Vagina (tissue), 2 donors: ENCODE measurements at regions not wholly inside any gene's neighbourhood (a gene's known extent, or its start where the extent isn't known, plus 50 kb on each side); places are given as distances from the start of the nearest gene placed in this dataset.

Source experiments
- DNase-seq, 2 donors: peaks; one replicate each; pipeline ENCODE4 v3.0.0-alpha.2; 2017; ENCODE audit errors: extremely low spot score in 2 of 2
- H3K27ac ChIP-seq: fragments of 200-600 bp; sonication (generic); one replicate; pipeline ENCODE4 v1.5.1; 2019
- H3K27me3 ChIP-seq: fragments of 200-600 bp; sonication (generic); one replicate; pipeline ENCODE4 v1.5.1; 2019
- H3K36me3 ChIP-seq, 2 donors: fragments of 200-600 bp; sonication (generic); one replicate each; pipeline ENCODE4 v1.5.1; 2017 to 2019
- H3K4me1 ChIP-seq: fragments of 200-600 bp; sonication (generic); one replicate; pipeline ENCODE4 v1.5.1; 2019
- H3K4me3 ChIP-seq, 2 donors: fragments of 200-600 bp; sonication (generic); 1 replicate in 1 of 2; 2 replicates in 1 of 2; pipeline ENCODE4 v1.5.1; 2016 to 2019
- H3K9me3 ChIP-seq: fragments of 200-600 bp; sonication (generic); one replicate; pipeline ENCODE4 v1.5.1; 2019
- CTCF ChIP-seq, 3 experiments: fragments of 450-650 bp in 2 of 3; fragments of 200-600 bp in 1 of 3; sonication (generic) in 1 of 3; IDR thresholded peaks; one replicate each; pipeline ENCODE4 v1.5.1; 2017 to 2019; ENCODE audit warnings: antibody characterized with exemption in 3 of 3, mild to moderate bottlenecking in 2 of 3, moderate library complexity in 2 of 3
- POLR2A ChIP-seq, 2 donors: fragments of 450-650 bp; IDR thresholded peaks; one replicate each; pipeline ENCODE4 v1.6.1; 2017; ENCODE audit warnings: antibody characterized with exemption in 2 of 2, mild to moderate bottlenecking in 2 of 2, moderate library complexity in 2 of 2
- POLR2AphosphoS5 ChIP-seq, 2 donors: sonication (generic); formaldehyde crosslinking; IDR thresholded peaks; one replicate each; pipeline ENCODE4 v1.9.0; 2017; ENCODE audit warnings: antibody characterized with exemption in 2 of 2, mild to moderate bottlenecking in 2 of 2, low read depth in 1 of 2; ENCODE audit not compliant: insufficient read depth in 1 of 2
- intact Hi-C: fragments of 100-400 bp; cut with DNase I; formaldehyde crosslinking; loops from one replicate; pipeline ENCODE4 v1.15.1; 2023

- Histone ChIP-seq H3K9me3 (no peaks in the 10 kb centered on the region), H3K36me3 (no peaks in the 10 kb centered on the region), H3K27ac (no peak overlapping the region), H3K27me3 (no peaks in the 10 kb centered on the region), H3K4me1 (no peaks in the 10 kb centered on the region), H3K4me3 (no peak overlapping the region)
- intact Hi-C loops: no loop called here
- DNase-seq: no peak
- TF ChIP-seq POLR2A (IDR thresholded peaks at IDR 0.05): no peak
Observed at GRCh38 chr6:8325743-8326142, 109.6 kb downstream of the SLC35B3 start.

- H3K4me3 ChIP-seq: no peak overlapping the region
- H3K9me3 ChIP-seq: no peaks in the 10 kb centered on the region
- H3K27me3 ChIP-seq: no peaks in the 10 kb centered on the region
- H3K4me1 ChIP-seq: no peaks in the 10 kb centered on the region
- TF ChIP-seq POLR2A (IDR thresholded peaks at IDR 0.05) (no peak), CTCF (IDR thresholded peaks at IDR 0.05) (no peak), POLR2AphosphoS5 (IDR thresholded peaks at IDR 0.05; ENCODE audit: insufficient read depth in 1 of 2, low read depth in 1 of 2) (no peak)
- DNase-seq: no peak
- H3K36me3 ChIP-seq: no peaks in the 10 kb centered on the region
- intact Hi-C loops: no loop called here
- no peak overlapping the region for H3K27ac ChIP-seq
Observed at GRCh38 chr6:8322659-8323058, 112.7 kb downstream of the SLC35B3 start.

GRCh38 chr6:8321671-8322404 lies 113.5 kb downstream of the SLC35B3 start:
- Histone ChIP-seq H3K9me3 (no peaks in the 10 kb centered on the region), H3K27me3 (no peaks in the 10 kb centered on the region), H3K4me1 (no peaks in the 10 kb centered on the region), H3K36me3 (no peaks in the 10 kb centered on the region), H3K27ac (no peak overlapping the region), H3K4me3 (no peak overlapping the region)
- DNase-seq: no peak
- TF ChIP-seq POLR2AphosphoS5 (IDR thresholded peaks at IDR 0.05; ENCODE audit: insufficient read depth in 1 of 2, low read depth in 1 of 2): no peak
- TF ChIP-seq CTCF (IDR thresholded peaks at IDR 0.05): no peak
- no peak for TF ChIP-seq POLR2A (IDR thresholded peaks at IDR 0.05)
- intact Hi-C loops: no loop called here

GRCh38 chr6:8315154-8315553 lies 120.2 kb downstream of the SLC35B3 start:
- Histone ChIP-seq H3K4me1 (no peaks in the 10 kb centered on the region), H3K4me3 (no peak overlapping the region), H3K27ac (no peak overlapping the region), H3K9me3 (no peaks in the 10 kb centered on the region), H3K27me3 (no peaks in the 10 kb centered on the region), H3K36me3 (no peaks in the 10 kb centered on the region)
- intact Hi-C loops: no loop called here
- TF ChIP-seq POLR2AphosphoS5 (IDR thresholded peaks at IDR 0.05; ENCODE audit: insufficient read depth in 1 of 2, low read depth in 1 of 2) (no peak), POLR2A (IDR thresholded peaks at IDR 0.05) (no peak), CTCF (IDR thresholded peaks at IDR 0.05) (no peak)
- DNase-seq: no peak

- no peak overlapping the region for H3K4me3 ChIP-seq
- TF ChIP-seq POLR2A (IDR thresholded peaks at IDR 0.05) (no peak), POLR2AphosphoS5 (IDR thresholded peaks at IDR 0.05; ENCODE audit: insufficient read depth in 1 of 2, low read depth in 1 of 2) (no peak), CTCF (IDR thresholded peaks at IDR 0.05) (no peak)
- no peaks in the 10 kb centered on the region for H3K36me3 ChIP-seq
- H3K9me3 ChIP-seq: no peaks in the 10 kb centered on the region
- no peak overlapping the region for H3K27ac ChIP-seq
- DNase-seq: no peak
- H3K27me3 ChIP-seq: no peaks in the 10 kb centered on the region
- intact Hi-C loops: no loop called here
- no peaks in the 10 kb centered on the region for H3K4me1 ChIP-seq
Observed at GRCh38 chr6:8301502-8301901, 133.8 kb downstream of the SLC35B3 start.
